Loucy (cell line): ENCODE measurements at regions not wholly inside any gene's neighbourhood (a gene's known extent, or its start where the extent isn't known, plus 50 kb on each side); places are given as distances from the start of the nearest gene placed in this dataset.

Experiments
- H2AFZ ChIP-seq: fragments of 200-600 bp; sonication (generic); 2 replicates; pipeline ENCODE4 v1.6.0; 2016; ENCODE audit warnings: antibody characterized with exemption, mild to moderate bottlenecking, low read length, moderate library complexity
- H3F3A ChIP-seq: fragments of 200-600 bp; 2 replicates; pipeline ENCODE4 v1.6.0; 2016; ENCODE audit warnings: antibody characterized with exemption, low read depth, mild to moderate bottlenecking
- H3K27me3 ChIP-seq: fragments of 200-600 bp; sonication (generic); 2 replicates; pipeline ENCODE4 v1.6.1; 2014; ENCODE audit warnings: low read length, mild to moderate bottlenecking; ENCODE audit not compliant: insufficient read depth, poor library complexity, severe bottlenecking
- H3K36me3 ChIP-seq: fragments of 200-600 bp; sonication (generic); 2 replicates; pipeline ENCODE4 v1.6.1; 2016; ENCODE audit warnings: low read length; ENCODE audit not compliant: insufficient read depth
- H3K4me1 ChIP-seq: fragments of 200-600 bp; sonication (generic); 2 replicates; pipeline ENCODE4 v1.5.1; 2014; ENCODE audit warnings: low read length, mild to moderate bottlenecking; ENCODE audit not compliant: insufficient read depth, poor library complexity, severe bottlenecking
- H3K4me2 ChIP-seq: fragments of 200-600 bp; sonication (generic); 2 replicates; pipeline ENCODE4 v1.6.0; 2014; ENCODE audit warnings: antibody characterized with exemption, low read length, low read depth, mild to moderate bottlenecking; ENCODE audit not compliant: poor library complexity, severe bottlenecking
- H3K4me3 ChIP-seq: fragments of 200-600 bp; sonication (generic); 2 replicates; pipeline ENCODE4 v1.5.1; 2014; ENCODE audit warnings: low read length, mild to moderate bottlenecking, mixed read lengths; ENCODE audit not compliant: poor library complexity, severe bottlenecking
- H3K79me2 ChIP-seq: fragments of 200-600 bp; sonication (generic); 2 replicates; pipeline ENCODE4 v1.6.1; 2014; ENCODE audit warnings: low read length; ENCODE audit not compliant: insufficient read depth
- H3K9ac ChIP-seq: fragments of 200-600 bp; sonication (generic); 2 replicates; pipeline ENCODE4 v1.6.0; 2014; ENCODE audit warnings: mild to moderate bottlenecking, low read depth, low read length, moderate library complexity; ENCODE audit not compliant: poor library complexity, severe bottlenecking
- H3K9me2 ChIP-seq: fragments of 200-600 bp; sonication (generic); replicated peaks from 2 replicates; pipeline ENCODE4 v1.6.1; 2016; ENCODE audit warnings: low read depth, low read length, mixed read lengths
- H3K9me3 ChIP-seq: fragments of 200-600 bp; sonication (generic); 2 replicates; pipeline ENCODE4 v1.6.1; 2014; ENCODE audit warnings: mild to moderate bottlenecking, antibody characterized with exemption, low read length, low read depth; ENCODE audit not compliant: insufficient read depth
- H4K20me1 ChIP-seq: fragments of 200-600 bp; sonication (generic); 2 replicates; pipeline ENCODE4 v1.6.0; 2014; ENCODE audit warnings: antibody characterized with exemption, low read length, mild to moderate bottlenecking; ENCODE audit not compliant: insufficient read depth, poor library complexity, severe bottlenecking
- CTCF ChIP-seq: fragments of 200-600 bp; sonication (generic); conservative IDR thresholded peaks from 2 replicates; pipeline ENCODE4 v1.5.1; 2014; ENCODE audit warnings: mild to moderate bottlenecking, antibody characterized with exemption, low read length
- EZH2phosphoT487 ChIP-seq: fragments of 200-600 bp; IDR thresholded peaks from 2 replicates; pipeline ENCODE4 v1.6.1; 2018; ENCODE audit warnings: antibody characterized with exemption, mild to moderate bottlenecking, moderate library complexity, borderline replicate concordance

- Histone ChIP-seq H3K27me3 (no peaks in the 10 kb centered on the region), H4K20me1 (no peaks in the 10 kb centered on the region), H3F3A (no peaks in the 10 kb centered on the region), H3K4me2 (no peak overlapping the region), H3K9me2 (no peaks in the 10 kb centered on the region), H3K9ac (no peak overlapping the region), H2AFZ (no peak overlapping the region), H3K36me3 (no peaks in the 10 kb centered on the region), H3K4me1 (peaks cover 9% of the 10 kb centered on the region), H3K79me2 (no peaks in the 10 kb centered on the region), H3K4me3 (no peak overlapping the region), H3K9me3 (no peaks in the 10 kb centered on the region)
- TF ChIP-seq CTCF (no peak), EZH2phosphoT487 (no peak)
Measured at GRCh38 chr13:80591976-80592740, 251.2 kb upstream of the SPRY2 start.

GRCh38 chr13:80590551-80590950 lies 249.6 kb upstream of the SPRY2 start:
- Histone ChIP-seq H3K9me2 (no peaks in the 10 kb centered on the region), H3K4me3 (no peak overlapping the region), H3K27me3 (no peaks in the 10 kb centered on the region), H4K20me1 (no peaks in the 10 kb centered on the region), H3K79me2 (no peaks in the 10 kb centered on the region), H3K9me3 (no peaks in the 10 kb centered on the region), H2AFZ (no peak overlapping the region), H3K4me2 (no peak overlapping the region), H3K9ac (no peak overlapping the region), H3K4me1 (peaks cover 9% of the 10 kb centered on the region), H3K36me3 (no peaks in the 10 kb centered on the region), H3F3A (no peaks in the 10 kb centered on the region)
- no peak for TF ChIP-seq CTCF
- TF ChIP-seq EZH2phosphoT487: no peak

- Histone ChIP-seq H3K27me3 (no peaks in the 10 kb centered on the region), H3K9ac (no peak overlapping the region), H3K79me2 (no peaks in the 10 kb centered on the region), H3K9me2 (no peaks in the 10 kb centered on the region), H3F3A (no peaks in the 10 kb centered on the region), H2AFZ (no peak overlapping the region), H3K9me3 (no peaks in the 10 kb centered on the region), H3K36me3 (no peaks in the 10 kb centered on the region), H4K20me1 (no peaks in the 10 kb centered on the region), H3K4me2 (no peak overlapping the region), H3K4me3 (no peak overlapping the region), H3K4me1 (no peaks in the 10 kb centered on the region)
- no peak for TF ChIP-seq CTCF
- TF ChIP-seq EZH2phosphoT487: no peak
Measured at GRCh38 chr13:80586356-80586755, 245.4 kb upstream of the SPRY2 start.
